ENCODE measurements at regions not wholly inside any gene's neighbourhood (a gene's known extent, or its start where the extent isn't known, plus 50 kb on each side); places are given as distances from the start of the nearest gene placed in this dataset.

DNA sequence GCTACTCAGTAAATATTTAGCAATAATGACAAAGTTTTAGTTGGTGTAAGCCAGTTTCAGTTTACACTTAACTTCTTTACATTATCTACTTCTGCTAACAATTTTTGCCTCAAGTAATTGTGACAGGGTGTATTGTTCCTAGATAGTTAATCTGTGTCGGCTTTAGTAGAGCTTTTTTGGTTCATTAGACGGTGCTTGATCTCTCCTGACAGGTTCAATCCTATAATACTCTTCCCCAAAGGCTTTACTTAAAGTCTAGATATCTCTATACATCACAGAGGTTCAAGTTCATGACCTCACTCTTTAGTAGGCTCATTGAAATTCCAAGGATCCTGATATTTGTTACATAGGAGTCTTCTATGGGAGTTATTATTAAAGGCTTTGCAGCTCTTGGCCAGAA is 365.6 kb upstream of the DPPA4 start:
- TF ChIP-seq, protein P1, sequence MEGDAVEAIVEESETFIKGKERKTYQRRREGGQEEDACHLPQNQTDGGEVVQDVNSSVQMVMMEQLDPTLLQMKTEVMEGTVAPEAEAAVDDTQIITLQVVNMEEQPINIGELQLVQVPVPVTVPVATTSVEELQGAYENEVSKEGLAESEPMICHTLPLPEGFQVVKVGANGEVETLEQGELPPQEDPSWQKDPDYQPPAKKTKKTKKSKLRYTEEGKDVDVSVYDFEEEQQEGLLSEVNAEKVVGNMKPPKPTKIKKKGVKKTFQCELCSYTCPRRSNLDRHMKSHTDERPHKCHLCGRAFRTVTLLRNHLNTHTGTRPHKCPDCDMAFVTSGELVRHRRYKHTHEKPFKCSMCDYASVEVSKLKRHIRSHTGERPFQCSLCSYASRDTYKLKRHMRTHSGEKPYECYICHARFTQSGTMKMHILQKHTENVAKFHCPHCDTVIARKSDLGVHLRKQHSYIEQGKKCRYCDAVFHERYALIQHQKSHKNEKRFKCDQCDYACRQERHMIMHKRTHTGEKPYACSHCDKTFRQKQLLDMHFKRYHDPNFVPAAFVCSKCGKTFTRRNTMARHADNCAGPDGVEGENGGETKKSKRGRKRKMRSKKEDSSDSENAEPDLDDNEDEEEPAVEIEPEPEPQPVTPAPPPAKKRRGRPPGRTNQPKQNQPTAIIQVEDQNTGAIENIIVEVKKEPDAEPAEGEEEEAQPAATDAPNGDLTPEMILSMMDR (conservative IDR thresholded peaks at IDR 0.05; ENCODE audit: low read length) = no peak
- TF ChIP-seq EZH2phosphoT487 (IDR thresholded peaks at IDR 0.05; ENCODE audit: borderline replicate concordance, low read depth, low read length) = no peak
